Heart right ventricle (tissue), 16 donors: ENCODE measurements at regions not wholly inside any gene's neighbourhood (a gene's known extent, or its start where the extent isn't known, plus 50 kb on each side); places are given as distances from the start of the nearest gene placed in this dataset.

Experiments
- ATAC-seq, 8 donors: fragments of 200-7000 bp; cut with Tn5 transposase; one replicate each; pipeline ENCODE4 v1.9.1; 2020; ENCODE audit warnings: mild to moderate bottlenecking in 8 of 8, moderate library complexity in 8 of 8, moderate number of reproducible peaks in 1 of 8
- DNase-seq, 2 donors: peaks; one replicate each; pipeline ENCODE4 v3.0.0-alpha.2; 2020
- H3K27ac ChIP-seq, 10 donors: fragments of 200-600 bp; sonication (generic) in 2 of 10; one replicate each; pipeline versions ENCODE4 v1.5.0 to v1.8.0; 2020 to 2022; ENCODE audit warnings: mild to moderate bottlenecking in 3 of 10
- H3K27me3 ChIP-seq, 7 donors: fragments of 200-600 bp; one replicate each; pipeline ENCODE4 v1.8.0; 2021 to 2022; ENCODE audit warnings: mild to moderate bottlenecking in 2 of 7
- H3K36me3 ChIP-seq, 9 donors: fragments of 200-600 bp; sonication (generic) in 1 of 9; one replicate each; pipeline versions ENCODE4 v1.5.0 to v1.8.0; 2020 to 2022; ENCODE audit warnings: mild to moderate bottlenecking in 2 of 9
- H3K4me1 ChIP-seq, 9 donors: fragments of 200-600 bp; sonication (generic) in 1 of 9; one replicate each; pipeline versions ENCODE4 v1.5.0 to v1.8.0; 2020 to 2022; ENCODE audit warnings: mild to moderate bottlenecking in 4 of 9
- H3K4me3 ChIP-seq, 10 donors: fragments of 200-600 bp; sonication (generic) in 2 of 10; one replicate each; pipeline versions ENCODE4 v1.5.0 to v1.8.0; 2020 to 2022; ENCODE audit warnings: mild to moderate bottlenecking in 7 of 10, moderate library complexity in 2 of 10
- H3K9me3 ChIP-seq, 11 donors: fragments of 200-600 bp in 10 of 11; sonication (generic) in 2 of 11; one replicate each; pipeline versions ENCODE4 v1.5.0 to v1.8.0; 2013 to 2022; ENCODE audit warnings: mild to moderate bottlenecking in 2 of 11, control low read depth in 1 of 11, moderate library complexity in 1 of 11
- WGBS, 2 donors: extraction: QIAGEN DNeasy Blood & Tissue Kit; methylation state at CpG; one replicate each; pipeline ENCODE4 v1.1.7; 2013; ENCODE audit warnings: inconsistent platforms in 1 of 2; 5-methylcytosine and 5-hydroxymethylcytosine counted together
- intact Hi-C, 10 donors: fragments of 100-400 bp; cut with DNase I; formaldehyde crosslinking; loops; one replicate each; pipeline versions ENCODE4 v1.11.1 to v1.14.2; 2022
- microRNA-seq, 2 donors: library from miRNA; unstranded; fragments of <30 nt; microRNA quantifications; one replicate each; pipeline ENCODE4 v1.2.0, GENCODE V29; 2021
- TF ChIP-seq, protein P1 (sequence below), 9 donors: fragments of 200-600 bp; sonication (generic) in 2 of 9; IDR thresholded peaks; one replicate each; pipeline versions ENCODE4 v1.5.0 to v1.8.0; 2021 to 2022; ENCODE audit warnings: antibody characterized with exemption in 9 of 9, mild to moderate bottlenecking in 5 of 9, moderate library complexity in 1 of 9
- donor health status: Arrhythmogenic right ventricular cardiomyopathy.
- donor health status: ischemic (EF 13 %, LVEDD 7.1; RV severe dilation, severe dysfunction).
- donor health status: healthy with polysubstance abuse.
- donor health status: DM: no; HTN: yes; CAD: no.
- donor health status: DM: no; HTN: no; CAD: no.
- donor health status: ischemic (EF 25% LVEDD 6.9; RV normal size, moderate dysfunction).
- donor health status: ischemic (EF 25% LVEDD 5.7; RV mildly dilated, moderate dysfunction).
- donor health status: healthy.
- donor health status: DM: yes; HTN: yes; CAD: no.
- donor health status: Ischemic cardiomyopathy.
- donor health status: ischemic (EF 35%, LVEDD 5.7; RV mildly dilated, moderate dysfunction).
- donor health status: nonischemic (EF 11% LVEDD 7.7; RV severe dilation, severe dysfunction).
- donor health status: DM: yes; HTN: yes; CAD: no.
- donor health status: PGD.
- donor health status: ischemic (EF 29% LVEDD 5.4; RV normal size, mild dysfunction).
- donor health status: nonischemic (EF 23%, LVEDD 6.1; RV moderate dilation, normal function).

DNA sequence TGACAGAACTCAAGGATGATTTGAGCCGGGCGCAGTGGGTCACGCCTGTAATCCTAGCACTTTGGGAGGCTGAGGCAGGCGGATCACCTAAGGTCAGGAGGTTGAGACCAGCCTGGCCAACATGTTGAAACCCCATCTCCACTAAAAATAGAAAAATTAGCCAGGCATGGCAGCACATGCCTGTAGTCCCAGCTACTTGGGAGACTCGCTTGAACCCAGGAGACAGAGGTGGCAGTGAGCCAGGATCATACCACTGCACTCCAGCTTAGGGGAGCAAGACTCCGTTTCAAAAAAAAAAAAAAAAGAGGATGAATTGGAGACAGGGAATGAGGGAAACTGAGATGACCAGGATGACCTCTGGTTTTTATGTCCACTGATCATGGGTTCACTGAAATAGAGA is 60.4 kb upstream of the CDIN1 start:
- intact Hi-C loops, result loop anchor here in 1 of 10 donors (10.0 kb wide), 1 partner anchor 136 kb away; no protein-coding TSS in a partner anchor
- no peaks in the 10 kb centered on the region for H3K36me3 ChIP-seq
- ATAC-seq (no peak), DNase-seq (no peak)
- WGBS, 2 donors, result 88 to 95% methylated on average over 6 of the region's 6 CpGs
- H3K4me1 ChIP-seq, result no peaks in the 10 kb centered on the region
- H3K27ac ChIP-seq, result no peak overlapping the region
- no peak overlapping the region for H3K4me3 ChIP-seq
- TF ChIP-seq, protein P1, sequence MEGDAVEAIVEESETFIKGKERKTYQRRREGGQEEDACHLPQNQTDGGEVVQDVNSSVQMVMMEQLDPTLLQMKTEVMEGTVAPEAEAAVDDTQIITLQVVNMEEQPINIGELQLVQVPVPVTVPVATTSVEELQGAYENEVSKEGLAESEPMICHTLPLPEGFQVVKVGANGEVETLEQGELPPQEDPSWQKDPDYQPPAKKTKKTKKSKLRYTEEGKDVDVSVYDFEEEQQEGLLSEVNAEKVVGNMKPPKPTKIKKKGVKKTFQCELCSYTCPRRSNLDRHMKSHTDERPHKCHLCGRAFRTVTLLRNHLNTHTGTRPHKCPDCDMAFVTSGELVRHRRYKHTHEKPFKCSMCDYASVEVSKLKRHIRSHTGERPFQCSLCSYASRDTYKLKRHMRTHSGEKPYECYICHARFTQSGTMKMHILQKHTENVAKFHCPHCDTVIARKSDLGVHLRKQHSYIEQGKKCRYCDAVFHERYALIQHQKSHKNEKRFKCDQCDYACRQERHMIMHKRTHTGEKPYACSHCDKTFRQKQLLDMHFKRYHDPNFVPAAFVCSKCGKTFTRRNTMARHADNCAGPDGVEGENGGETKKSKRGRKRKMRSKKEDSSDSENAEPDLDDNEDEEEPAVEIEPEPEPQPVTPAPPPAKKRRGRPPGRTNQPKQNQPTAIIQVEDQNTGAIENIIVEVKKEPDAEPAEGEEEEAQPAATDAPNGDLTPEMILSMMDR (IDR thresholded peaks at IDR 0.05), result no peak
- no peaks in the 10 kb centered on the region for H3K9me3 ChIP-seq
- no peaks in the 10 kb centered on the region for H3K27me3 ChIP-seq

DNA sequence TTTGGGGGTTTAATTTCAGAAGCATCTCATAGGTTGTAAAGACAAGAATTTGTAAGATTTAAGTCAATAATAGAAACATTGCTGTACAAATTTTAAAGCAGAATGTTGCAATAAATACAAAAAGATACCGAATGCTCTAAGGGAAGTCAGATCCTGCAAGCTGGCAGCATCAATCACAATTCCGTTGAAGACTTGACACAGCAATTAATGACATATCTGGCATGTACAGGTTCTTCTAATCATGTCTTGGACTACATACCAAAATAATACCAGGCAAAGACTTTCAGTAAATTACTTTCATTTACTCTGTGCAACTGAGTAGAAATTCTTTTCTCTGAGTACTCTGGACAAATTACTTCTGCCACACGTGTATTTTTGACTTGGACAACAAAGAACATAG is 54.0 kb upstream of the CDIN1 start:
- TF ChIP-seq, protein P1 (IDR thresholded peaks at IDR 0.05), result no peak
- Histone ChIP-seq H3K36me3 (no peaks in the 10 kb centered on the region), H3K27ac (no peak overlapping the region), H3K9me3 (no peaks in the 10 kb centered on the region), H3K4me3 (no peak overlapping the region), H3K27me3 (no peaks in the 10 kb centered on the region), H3K4me1 (no peaks in the 10 kb centered on the region)
- intact Hi-C loops, result no loop called here
- WGBS, 2 donors, result 85 to 89% methylated on average over 3 of the region's 3 CpGs
- DNase-seq (no peak), ATAC-seq (no peak)

DNA sequence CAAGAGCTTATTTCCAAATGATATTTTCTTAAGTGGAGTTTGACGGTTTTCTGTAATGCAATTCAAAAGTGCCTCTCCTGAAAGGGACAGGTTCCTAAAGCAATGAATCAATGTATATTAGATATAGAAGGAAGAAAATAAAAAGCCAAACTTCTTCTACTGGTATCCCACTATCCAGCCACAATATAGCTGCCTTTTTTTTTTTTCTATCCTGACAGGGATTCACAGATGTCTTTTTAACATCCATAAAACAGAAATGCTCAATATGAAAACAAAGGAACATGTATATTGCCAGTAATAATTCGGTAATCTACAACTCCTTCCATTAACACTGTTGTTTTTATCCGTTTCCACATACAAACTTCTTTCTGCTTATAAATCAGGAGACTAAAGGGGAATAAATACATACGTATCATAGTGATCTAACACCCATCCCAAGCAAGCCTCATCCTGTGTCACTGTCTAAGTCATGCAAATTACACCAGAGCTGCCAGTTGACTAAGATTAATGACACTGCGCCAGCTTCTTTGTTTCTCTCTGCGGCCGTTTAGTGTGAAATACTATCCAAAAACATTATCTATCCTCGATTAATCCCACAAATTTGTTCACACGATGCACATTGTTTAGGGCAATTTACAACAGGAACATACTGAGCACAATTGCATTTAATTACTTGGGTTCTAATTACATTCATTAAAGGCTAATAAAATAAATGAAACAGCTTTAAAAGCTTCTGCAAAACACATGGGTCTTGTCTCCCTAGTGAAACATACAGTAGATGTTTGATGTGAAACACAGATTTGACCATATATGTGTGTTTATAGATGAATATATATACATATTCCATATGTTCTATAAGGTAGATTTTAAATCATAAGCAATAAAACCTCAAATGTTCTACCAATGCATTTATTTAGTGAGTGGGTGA is 51.9 kb upstream of the CDIN1 start:
- TF ChIP-seq, protein P1 (IDR thresholded peaks at IDR 0.05), result no peak
- Histone ChIP-seq H3K27ac (no peak overlapping the region), H3K36me3 (no peaks in the 10 kb centered on the region), H3K9me3 (no peaks in the 10 kb centered on the region), H3K4me3 (no peak overlapping the region), H3K4me1 (no peaks in the 10 kb centered on the region), H3K27me3 (no peaks in the 10 kb centered on the region)
- DNase-seq (no peak), ATAC-seq (no peak)
- intact Hi-C loops, result no loop called here
- WGBS, 2 donors, result 68 to 72% methylated on average over 9 of the region's 9 CpGs

DNA sequence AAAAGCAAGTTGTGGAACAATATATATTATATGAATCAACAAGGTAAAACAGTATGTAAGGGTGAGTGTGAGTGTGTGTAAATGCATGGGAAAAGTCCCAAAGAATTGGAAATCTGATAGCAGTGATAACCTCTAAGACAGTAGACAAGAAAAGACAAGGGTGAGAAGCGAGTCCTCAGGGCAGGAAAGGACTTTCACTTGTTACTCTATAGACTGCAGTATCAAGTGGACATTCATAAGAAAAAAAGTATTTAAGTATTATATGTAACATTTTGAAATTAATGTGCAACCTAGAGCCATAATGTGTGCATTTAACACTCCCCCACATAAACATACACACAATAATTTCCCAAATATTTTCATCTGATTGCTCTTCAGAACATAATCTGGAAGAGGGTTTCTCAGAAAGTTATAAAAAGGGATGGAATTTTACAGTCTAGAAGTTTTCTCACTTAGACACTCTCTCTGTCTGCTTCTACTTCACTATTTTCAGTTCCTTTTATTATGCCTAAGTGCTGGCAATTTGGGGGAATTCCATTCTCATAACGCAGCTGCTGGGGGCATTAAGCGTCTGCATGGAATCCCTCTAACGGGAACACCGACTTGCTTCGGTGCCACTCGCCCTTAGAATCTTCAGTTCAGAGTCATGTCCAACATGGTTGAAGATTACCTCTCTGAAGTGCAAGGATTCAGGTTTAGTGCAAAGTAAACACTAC is 50.0 kb upstream of the CDIN1 start:
- no peak overlapping the region for H3K27ac ChIP-seq
- WGBS, 2 donors, result 86 to 90% methylated on average over 7 of the region's 7 CpGs
- H3K27me3 ChIP-seq, result no peaks in the 10 kb centered on the region
- H3K36me3 ChIP-seq, result no peaks in the 10 kb centered on the region
- TF ChIP-seq, protein P1 (IDR thresholded peaks at IDR 0.05), result no peak
- ATAC-seq, result no peak
- no peak for DNase-seq
- H3K9me3 ChIP-seq, result no peaks in the 10 kb centered on the region
- intact Hi-C loops, result no loop called here
- H3K4me1 ChIP-seq, result no peaks in the 10 kb centered on the region
- H3K4me3 ChIP-seq, result no peak overlapping the region

Small RNAs in the stretch of these regions (microRNA-seq; reads per million reads assigned to microRNA genes)
- 0 reads per million in 2 donors for gene MIR4510
